ENCODE measurements at regions not wholly inside any gene's neighbourhood (a gene's known extent, or its start where the extent isn't known, plus 50 kb on each side); places are given as distances from the start of the nearest gene placed in this dataset.

DNA sequence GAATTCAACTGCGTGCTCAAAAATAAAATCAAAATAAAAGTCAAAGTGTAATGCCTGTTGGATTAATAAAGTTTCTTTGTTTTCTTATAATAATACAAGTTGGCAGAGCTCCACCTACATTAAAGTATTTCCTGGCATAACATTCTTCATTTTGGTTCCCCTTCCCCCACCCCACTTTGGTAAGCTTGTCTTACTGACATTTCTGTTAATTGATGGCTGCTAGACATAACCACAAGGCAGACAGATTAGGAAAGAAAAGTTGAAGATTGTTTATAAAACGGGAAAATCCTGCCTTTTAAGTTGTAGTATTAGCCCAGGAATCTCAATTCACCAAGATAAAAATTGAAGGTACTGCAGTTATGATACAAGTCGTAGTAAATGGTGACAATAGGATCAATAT lies 246.5 kb upstream of the RPS6KA3 start:
- H3K9me2 ChIP-seq (replicated peaks; ENCODE audit: low read depth, low read length), result no peaks in the 10 kb centered on the region
- H3K9me3 ChIP-seq (ENCODE audit: insufficient read depth, low read depth, low read length), result no peaks in the 10 kb centered on the region
- no peak overlapping the region for H3K4me2 ChIP-seq (ENCODE audit: low read depth, low read length, poor library complexity, severe bottlenecking)
- H3K4me1 ChIP-seq (ENCODE audit: insufficient read depth, low read length, poor library complexity, severe bottlenecking), result peaks cover 17% of the 10 kb centered on the region
- no peaks in the 10 kb centered on the region for H3F3A ChIP-seq (ENCODE audit: low read depth)
- 0 out of 2 replicates have a peak overlapping the region, but pooled peaks have one; percentile 9 for H2AFZ ChIP-seq (ENCODE audit: low read length)
- H3K4me3 ChIP-seq (ENCODE audit: low read length, poor library complexity, severe bottlenecking), result no peak overlapping the region
- TF ChIP-seq, protein P1, sequence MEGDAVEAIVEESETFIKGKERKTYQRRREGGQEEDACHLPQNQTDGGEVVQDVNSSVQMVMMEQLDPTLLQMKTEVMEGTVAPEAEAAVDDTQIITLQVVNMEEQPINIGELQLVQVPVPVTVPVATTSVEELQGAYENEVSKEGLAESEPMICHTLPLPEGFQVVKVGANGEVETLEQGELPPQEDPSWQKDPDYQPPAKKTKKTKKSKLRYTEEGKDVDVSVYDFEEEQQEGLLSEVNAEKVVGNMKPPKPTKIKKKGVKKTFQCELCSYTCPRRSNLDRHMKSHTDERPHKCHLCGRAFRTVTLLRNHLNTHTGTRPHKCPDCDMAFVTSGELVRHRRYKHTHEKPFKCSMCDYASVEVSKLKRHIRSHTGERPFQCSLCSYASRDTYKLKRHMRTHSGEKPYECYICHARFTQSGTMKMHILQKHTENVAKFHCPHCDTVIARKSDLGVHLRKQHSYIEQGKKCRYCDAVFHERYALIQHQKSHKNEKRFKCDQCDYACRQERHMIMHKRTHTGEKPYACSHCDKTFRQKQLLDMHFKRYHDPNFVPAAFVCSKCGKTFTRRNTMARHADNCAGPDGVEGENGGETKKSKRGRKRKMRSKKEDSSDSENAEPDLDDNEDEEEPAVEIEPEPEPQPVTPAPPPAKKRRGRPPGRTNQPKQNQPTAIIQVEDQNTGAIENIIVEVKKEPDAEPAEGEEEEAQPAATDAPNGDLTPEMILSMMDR (conservative IDR thresholded peaks at IDR 0.05; ENCODE audit: low read length), result no peak
- TF ChIP-seq EZH2phosphoT487 (IDR thresholded peaks at IDR 0.05; ENCODE audit: borderline replicate concordance), result no peak
- no peaks in the 10 kb centered on the region for H3K27me3 ChIP-seq (ENCODE audit: insufficient read depth, low read length, poor library complexity, severe bottlenecking)
- H3K36me3 ChIP-seq (ENCODE audit: insufficient read depth, low read length), result no peaks in the 10 kb centered on the region
- no peak overlapping the region for H3K9ac ChIP-seq (ENCODE audit: low read depth, low read length, poor library complexity, severe bottlenecking)
- H3K79me2 ChIP-seq (ENCODE audit: insufficient read depth, low read length), result no peaks in the 10 kb centered on the region
- H4K20me1 ChIP-seq (ENCODE audit: insufficient read depth, low read length, poor library complexity, severe bottlenecking), result no peaks in the 10 kb centered on the region

DNA sequence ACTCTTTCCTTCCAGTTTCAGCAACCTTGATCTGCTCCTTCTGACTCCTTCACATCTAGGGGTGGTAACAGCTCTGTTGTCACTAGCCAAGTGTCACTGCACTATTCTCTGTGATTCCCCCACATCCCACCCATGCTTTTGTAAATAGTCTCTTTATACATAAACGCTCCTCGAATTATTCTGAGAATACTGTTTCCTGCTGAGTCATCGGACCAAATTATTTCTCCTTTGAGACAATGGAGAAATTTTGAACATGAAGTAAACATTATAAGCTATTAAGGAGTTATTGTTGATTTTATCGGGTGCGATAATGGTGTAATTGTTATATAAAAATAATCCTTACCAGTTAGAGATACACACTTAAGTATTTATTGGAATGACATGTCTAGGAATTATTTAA lies 245.1 kb upstream of the RPS6KA3 start:
- Histone ChIP-seq H2AFZ (ENCODE audit: low read length) (no peak overlapping the region), H3K79me2 (ENCODE audit: insufficient read depth, low read length) (no peaks in the 10 kb centered on the region), H3K4me2 (ENCODE audit: low read depth, low read length, poor library complexity, severe bottlenecking) (no peak overlapping the region)

DNA sequence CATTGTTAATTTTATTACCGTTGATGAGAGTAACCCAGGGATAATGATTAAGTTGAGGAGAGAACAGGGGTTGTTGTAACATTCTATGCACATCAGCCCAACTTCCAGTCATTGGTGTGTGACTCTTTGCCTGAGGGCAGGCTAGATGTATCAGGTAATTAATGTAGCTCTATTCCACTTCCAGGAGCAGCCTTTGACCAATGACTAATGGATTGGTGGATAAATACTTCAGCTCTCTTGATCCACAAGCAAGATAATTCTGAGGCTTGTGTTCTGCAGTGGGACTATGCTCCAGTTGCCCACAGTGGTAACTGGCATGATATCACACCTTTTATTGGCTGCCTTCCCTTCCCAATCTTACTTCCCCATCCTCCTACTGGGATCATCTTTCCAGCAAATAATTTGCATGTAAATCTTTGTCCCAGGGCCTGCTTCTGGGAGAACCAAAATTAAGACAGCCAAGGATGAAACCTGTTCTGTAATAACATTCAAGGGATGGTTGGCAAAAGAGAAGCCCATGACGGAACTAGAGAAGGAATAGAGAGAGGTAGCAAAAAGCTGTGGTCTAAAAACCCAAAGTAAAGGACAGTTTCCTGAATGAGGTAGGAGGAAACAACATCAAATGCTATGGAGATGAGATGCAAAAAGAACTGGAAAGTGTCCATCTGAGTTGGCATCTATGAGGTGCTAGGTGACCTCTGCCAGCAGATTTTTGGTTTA lies 241.4 kb upstream of the RPS6KA3 start:
- Histone ChIP-seq H3K9me2 (replicated peaks; ENCODE audit: low read depth, low read length) (no peaks in the 10 kb centered on the region), H3K9ac (ENCODE audit: low read depth, low read length, poor library complexity, severe bottlenecking) (no peak overlapping the region), H3K79me2 (ENCODE audit: insufficient read depth, low read length) (no peaks in the 10 kb centered on the region), H3F3A (ENCODE audit: low read depth) (no peaks in the 10 kb centered on the region), H3K4me1 (ENCODE audit: insufficient read depth, low read length, poor library complexity, severe bottlenecking) (no peaks in the 10 kb centered on the region), H3K4me3 (ENCODE audit: low read length, poor library complexity, severe bottlenecking) (no peak overlapping the region), H4K20me1 (ENCODE audit: insufficient read depth, low read length, poor library complexity, severe bottlenecking) (no peaks in the 10 kb centered on the region), H3K4me2 (ENCODE audit: low read depth, low read length, poor library complexity, severe bottlenecking) (no peak overlapping the region), H3K9me3 (ENCODE audit: insufficient read depth, low read depth, low read length) (no peaks in the 10 kb centered on the region), H2AFZ (ENCODE audit: low read length) (no peak overlapping the region), H3K36me3 (ENCODE audit: insufficient read depth, low read length) (no peaks in the 10 kb centered on the region), H3K27me3 (ENCODE audit: insufficient read depth, low read length, poor library complexity, severe bottlenecking) (no peaks in the 10 kb centered on the region)
- TF ChIP-seq EZH2phosphoT487 (IDR thresholded peaks at IDR 0.05; ENCODE audit: borderline replicate concordance), result no peak
- TF ChIP-seq, protein P1 (conservative IDR thresholded peaks at IDR 0.05; ENCODE audit: low read length), result no peak

More for the DNA sequence above, 245.1 kb upstream of the RPS6KA3 start:
- no peaks in the 10 kb centered on the region for H3K36me3 ChIP-seq (ENCODE audit: insufficient read depth, low read length)
- no peak for TF ChIP-seq EZH2phosphoT487 (IDR thresholded peaks at IDR 0.05; ENCODE audit: borderline replicate concordance)
- TF ChIP-seq, protein P1 (conservative IDR thresholded peaks at IDR 0.05; ENCODE audit: low read length), result no peak
- no peak overlapping the region for H3K4me3 ChIP-seq (ENCODE audit: low read length, poor library complexity, severe bottlenecking)
- H3K9ac ChIP-seq (ENCODE audit: low read depth, low read length, poor library complexity, severe bottlenecking), result no peak overlapping the region
- peaks cover 15% of the 10 kb centered on the region for H3K4me1 ChIP-seq (ENCODE audit: insufficient read depth, low read length, poor library complexity, severe bottlenecking)
- H4K20me1 ChIP-seq (ENCODE audit: insufficient read depth, low read length, poor library complexity, severe bottlenecking), result no peaks in the 10 kb centered on the region
- no peaks in the 10 kb centered on the region for H3K27me3 ChIP-seq (ENCODE audit: insufficient read depth, low read length, poor library complexity, severe bottlenecking)
- H3K9me3 ChIP-seq (ENCODE audit: insufficient read depth, low read depth, low read length), result no peaks in the 10 kb centered on the region
- H3F3A ChIP-seq (ENCODE audit: low read depth), result no peaks in the 10 kb centered on the region
- no peaks in the 10 kb centered on the region for H3K9me2 ChIP-seq (replicated peaks; ENCODE audit: low read depth, low read length)
